ENCODE measurements at regions not wholly inside any gene's neighbourhood (a gene's known extent, or its start where the extent isn't known, plus 50 kb on each side); places are given as distances from the start of the nearest gene placed in this dataset.

DNA sequence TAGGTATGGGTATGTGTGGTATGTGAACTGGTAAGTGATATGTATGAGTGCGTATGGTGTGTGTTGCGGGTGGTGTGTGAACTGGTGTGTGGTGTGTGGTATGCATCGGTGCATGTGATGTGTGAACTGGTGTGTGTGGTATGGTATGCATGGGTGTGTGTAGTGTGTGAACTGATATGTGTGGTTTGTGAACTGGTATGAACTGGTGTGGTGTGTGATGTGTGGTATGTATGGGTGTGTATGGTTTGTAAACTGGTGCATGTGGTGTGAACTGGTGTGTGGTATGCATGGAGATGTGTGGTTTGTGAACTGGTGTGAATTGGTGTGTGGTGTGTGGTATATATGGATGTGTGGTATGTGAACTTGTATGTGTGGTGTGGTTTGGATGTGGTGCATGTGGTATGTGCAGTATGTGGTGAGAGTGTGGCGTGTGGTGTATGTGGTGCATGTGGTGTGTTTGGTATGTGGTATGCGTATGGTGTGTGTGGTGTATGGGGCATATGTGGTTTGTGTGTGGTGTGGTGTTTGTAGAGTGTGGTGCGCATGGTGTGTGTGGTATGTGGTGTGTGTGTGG is 208.9 kb upstream of the TNP1 start:
- no peak for DNase-seq

DNA sequence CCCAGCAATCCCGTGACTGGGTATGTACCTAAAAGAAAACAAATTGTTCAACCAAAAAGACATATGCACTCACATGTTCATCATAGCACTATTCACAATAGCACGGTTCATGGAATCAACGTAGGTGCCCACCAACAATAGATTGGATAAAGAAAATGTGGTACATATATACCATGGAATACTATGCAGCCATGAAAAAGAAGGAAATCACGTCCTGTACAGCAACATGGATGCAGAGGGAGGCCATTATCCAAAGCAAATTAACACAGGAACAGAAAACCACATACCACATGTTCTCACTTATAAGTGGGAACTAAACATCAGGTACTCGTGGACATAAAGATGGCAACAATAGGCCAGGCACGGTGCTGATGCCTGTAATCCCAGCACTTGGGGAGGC is 207.9 kb upstream of the TNP1 start:
- DNase-seq = no peak

DNA sequence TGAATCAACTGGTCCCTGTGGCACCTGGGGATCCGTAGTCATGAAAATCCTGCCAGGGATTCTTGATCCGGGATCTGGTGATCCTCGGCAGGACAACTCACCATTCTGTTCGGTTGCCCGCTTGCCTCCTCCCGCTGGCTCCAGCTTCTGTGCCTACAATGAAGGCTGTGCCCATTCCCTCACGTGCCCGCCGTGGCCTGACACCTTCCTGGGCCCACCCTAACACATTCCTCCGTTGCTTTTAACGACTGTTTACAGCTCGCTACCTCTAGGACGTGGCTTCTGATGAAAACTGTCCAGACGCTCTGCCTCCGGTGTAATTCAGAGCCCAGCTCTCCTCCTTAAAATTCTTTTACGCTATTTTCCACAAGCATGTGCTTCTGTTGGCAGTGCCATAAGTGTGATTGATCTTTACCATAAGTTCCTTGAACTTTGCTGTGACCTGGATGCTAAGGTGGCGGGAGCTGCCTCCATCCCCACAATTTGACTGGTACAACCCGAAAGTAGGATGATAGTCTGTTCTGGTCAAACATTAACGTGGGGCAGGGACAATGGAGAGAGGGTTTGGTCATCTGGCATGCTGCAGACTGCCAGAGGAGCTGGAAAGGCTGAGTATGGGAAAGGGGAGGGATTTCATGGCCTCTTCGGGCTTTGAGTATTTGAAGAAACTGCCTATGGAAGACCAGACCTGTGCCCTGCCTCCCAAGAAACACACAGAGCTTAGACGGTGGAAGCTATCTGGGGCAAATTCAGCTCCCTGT is 206.8 kb upstream of the TNP1 start:
- no peak for DNase-seq

DNA sequence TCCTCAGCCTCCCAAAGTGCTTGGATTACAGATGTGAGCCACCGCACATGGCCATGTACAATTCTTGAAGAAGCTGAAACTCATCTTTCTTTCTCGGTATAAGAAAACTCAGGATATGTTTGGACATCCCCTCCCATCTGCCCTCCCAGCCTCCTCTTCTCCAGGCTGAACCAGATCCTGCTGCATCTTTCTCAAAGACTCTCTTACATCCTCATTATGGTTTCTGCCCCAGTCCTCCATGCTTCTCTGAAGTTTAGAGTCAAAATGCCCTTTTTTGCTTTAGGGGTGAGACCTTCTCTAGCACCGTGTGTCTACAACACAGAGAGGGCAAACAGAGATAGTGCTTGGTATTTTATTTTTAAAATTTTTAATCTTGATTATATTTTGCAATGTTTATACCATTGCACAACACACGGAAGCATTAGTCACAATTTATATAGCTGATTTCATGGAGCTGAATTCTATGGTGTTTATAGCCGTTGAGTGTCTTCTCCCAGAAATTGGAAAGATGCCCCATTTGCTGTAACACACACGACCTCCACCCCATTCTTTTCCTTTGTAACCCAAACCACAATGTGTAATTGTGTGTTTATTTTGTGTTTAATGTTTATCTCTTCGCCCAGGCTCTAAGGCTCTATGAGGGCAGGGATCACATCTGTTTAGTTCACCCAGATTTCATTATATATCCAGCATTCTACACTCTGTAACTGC is 206.0 kb upstream of the TNP1 start:
- no peak for DNase-seq

DNA sequence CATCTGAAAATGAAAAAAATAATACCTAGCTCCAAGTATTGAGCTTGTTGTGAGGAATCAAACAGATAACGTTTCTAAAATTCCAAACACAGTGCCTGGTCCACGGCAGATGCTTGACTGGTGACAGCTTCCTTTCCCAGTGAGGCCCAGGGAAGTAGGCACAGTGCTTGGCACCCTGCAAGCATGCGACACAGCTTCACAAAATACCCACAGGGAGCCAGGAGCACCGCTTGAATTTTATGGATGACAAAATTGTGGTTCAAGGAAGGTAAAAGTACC is 205.1 kb upstream of the TNP1 start:
- DNase-seq = no peak

DNA sequence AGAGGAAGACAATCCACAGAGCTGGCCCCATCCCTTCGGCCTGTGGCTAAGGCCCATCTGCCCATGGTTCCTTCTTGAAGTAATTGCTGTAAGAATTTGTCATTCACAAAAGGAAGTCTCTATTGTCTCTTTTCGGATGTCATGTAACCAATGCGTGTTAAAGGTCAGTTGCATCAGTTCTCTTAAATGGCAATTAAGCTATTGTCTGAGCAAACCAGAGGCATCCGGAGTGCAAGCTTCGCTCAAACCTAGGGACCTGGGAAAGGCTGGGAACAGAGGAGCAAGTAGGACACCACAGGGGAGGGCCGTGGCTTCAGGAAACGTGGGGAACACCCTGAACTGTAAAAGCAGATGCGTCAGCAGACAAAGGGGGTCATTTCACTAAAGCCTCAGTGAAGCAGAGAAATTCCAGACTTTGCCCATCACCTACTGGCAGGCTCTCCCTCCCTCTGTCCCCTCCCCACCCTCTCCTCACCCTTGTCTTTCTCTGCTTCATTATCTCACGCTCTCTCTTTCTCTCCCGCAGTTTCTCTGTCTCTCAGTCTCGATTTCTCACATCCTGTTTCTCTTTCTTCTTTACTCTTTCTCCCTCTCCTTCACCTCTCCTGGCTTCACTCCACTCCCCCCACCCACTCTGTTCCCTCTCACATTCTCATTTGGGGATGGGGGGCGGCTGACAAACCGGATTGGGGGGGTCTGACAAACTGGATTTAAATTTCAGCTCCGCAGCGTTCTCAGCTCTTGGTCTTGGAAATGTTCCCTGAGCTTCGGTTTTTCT is 204.6 kb upstream of the TNP1 start:
- DNase-seq = no peak

DNA sequence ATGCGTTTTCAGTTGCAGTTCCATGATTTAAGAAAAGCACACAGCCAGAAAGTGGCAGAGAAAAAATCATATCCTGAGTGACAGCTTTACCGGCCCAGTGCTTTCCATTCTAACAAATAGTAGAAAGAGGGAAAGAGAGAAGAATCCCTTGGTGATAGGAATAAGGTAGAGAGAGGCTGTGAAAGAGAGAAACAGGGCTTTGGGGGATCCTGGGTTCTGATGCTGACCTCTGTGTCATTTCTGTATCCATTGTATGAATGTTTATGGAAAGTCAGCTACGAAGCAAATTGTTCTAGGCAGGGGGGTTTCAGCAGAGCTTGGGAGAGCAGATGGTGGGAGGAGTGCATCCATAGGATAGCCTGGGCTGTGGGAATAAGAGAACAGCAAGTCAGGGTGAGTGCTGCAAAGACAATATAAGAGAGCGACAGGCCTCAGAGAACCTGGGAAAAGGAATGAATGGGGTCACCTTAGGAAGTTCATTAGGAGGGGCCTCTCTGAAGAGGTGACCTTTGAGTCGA is 203.4 kb upstream of the TNP1 start:
- no peak for DNase-seq

DNA sequence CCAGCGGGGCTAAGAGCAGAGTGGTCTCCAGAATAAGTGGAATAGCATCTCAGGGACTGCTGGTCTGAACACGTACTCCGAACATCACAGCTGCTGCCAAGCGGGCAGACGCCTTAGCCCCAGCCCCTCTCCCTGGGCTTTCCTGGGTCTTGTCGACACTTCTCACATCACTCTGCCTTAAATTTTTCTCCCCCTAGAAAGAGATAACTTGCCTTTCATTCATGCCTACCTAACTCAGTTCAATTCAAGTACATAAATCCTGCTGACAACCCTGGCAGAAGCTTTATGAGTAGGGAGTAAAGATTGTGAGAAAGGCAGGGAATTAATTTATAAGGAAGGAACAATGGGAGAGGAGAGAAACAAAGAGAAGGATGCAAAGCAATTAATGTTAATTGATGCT is 202.9 kb upstream of the TNP1 start:
- no peak for DNase-seq

DNA sequence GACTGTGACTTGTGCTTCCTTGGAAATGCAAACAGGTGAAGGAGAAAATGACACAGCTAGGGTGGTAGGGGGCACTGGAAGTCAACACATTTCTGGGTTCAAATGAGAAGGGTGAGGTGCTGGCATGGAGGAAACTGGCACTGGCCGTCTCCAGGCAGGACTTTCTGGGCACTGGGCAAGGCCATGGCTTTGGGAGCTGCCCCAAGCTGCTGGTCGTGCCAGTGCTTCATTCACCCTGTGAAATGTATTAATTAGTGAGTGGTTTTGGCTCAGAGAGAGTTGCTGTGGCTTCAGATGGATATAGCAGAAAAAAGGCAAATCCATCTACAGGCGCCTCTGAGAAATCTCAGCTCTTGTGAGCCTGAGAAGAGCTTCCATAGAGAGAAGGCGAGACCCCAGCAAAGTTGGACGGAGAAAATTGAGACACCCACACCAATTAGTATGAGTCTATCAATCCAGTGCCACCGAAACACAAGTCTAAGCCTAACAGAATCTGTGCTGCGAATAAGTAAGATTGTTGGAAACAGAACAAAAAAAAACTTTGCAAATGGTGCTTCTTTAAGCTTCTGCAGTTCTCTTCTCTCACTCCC is 202.1 kb upstream of the TNP1 start:
- DNase-seq = no peak

DNA sequence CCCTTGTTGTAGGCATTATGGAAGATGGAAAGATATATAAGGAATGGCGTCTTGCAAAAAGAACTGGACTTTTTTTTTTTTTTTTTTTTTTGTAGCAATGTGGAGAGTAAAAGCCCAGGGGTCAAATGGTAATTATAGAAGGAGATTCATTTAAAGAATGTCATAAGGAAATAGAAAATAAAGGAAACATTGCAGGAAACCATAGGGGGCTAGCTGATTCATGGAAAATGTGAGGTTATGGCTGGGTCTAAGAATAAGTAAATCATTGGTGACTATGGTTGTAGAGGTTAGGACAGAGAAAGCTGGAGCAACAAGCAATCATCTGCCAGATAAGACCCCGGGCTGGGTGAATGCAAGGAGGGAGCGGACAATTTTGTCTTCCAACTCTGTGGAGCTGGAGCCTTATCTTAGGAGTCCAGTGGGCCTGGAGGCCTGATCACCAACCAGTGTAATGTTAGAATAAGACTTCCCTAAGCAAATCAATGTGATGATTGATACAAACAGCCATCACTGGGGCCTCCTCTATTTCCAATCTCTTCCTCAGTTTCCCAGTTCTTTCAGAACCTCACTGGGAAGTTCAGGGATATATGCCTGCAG is 201.2 kb upstream of the TNP1 start:
- no peak for DNase-seq

DNA sequence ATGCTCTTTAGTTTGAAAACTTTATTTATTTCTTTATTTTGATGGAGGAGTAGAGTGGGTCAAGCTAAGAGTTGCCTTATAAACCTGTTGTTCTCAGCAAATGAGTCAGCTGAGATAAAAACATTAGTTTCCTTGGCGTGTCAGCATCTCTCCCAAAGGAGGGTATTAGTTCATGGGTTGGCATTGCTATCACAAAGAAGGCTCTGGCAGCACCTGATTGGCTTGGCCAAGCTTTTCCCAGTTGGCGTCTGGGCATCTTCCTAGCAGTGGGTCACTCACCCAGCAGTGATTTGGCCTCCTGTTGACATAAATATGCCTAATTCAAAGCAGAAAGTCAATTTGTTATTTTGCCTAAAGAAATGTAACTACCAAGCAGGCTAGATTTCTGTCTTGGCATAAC is 200.7 kb upstream of the TNP1 start:
- no peak for DNase-seq

DNA sequence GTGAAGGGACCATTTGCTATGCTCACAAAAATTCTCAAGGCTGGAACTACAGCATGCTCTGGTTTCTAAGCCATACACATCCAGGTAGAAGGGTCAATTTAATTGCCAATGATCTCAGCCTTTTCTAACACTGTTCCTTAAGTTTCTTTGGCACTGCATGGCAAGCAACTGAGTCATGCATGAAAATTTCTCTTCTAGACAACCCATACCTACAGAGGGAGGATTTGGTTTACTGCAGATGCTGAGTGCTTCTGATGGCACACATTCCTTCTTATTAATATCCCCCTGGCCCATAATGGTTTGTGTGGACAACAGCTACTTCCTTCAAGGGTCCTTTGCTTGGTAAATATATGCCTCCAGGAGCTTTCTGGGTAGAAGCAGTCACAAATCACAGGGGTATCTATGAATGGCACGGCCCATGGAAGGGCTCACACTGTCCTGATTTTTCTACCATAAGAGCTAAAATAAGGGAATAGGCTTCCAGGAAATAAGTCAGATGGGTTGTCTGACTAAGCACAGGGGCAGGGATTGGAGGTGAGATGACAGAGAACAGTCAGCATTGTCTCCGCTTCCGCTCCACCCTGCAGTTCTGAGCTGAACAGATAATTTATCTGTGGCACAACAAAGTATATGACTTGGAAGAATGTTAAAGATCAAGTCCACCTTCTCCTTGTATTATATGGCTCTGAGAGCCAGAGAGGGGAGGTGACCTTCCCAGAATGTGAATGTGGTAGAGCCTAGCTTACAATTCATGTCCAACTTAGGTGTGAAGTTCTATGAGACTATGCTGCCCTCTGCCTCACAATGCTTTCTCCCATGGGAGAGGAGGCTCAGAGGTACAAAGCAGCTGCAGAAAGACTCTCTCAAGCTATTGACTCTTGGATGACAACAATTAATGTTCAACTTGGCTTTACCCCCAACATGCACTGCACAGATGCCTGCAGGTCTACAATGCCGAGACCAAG is 199.2 kb upstream of the TNP1 start:
- no peak for DNase-seq

DNA sequence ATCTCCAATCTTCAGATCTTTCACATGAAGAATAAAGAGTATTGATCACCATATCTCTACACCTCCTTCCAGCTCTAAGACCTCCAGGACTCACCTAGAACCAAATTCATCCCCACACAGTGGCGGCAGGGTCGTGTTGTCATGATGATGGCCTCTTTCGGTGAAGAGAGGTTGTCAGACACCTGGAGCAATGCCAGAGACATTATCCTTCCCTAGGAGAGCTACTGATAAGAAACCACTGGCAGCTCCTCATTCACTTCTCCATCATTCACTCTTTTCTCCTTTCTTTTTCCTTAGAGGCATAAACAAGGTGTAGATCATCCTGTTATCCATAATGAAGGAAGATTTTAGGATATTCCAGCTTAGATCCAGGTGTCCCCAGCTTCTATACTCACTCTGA is 197.9 kb upstream of the TNP1 start:
- DNase-seq = no peak

DNA sequence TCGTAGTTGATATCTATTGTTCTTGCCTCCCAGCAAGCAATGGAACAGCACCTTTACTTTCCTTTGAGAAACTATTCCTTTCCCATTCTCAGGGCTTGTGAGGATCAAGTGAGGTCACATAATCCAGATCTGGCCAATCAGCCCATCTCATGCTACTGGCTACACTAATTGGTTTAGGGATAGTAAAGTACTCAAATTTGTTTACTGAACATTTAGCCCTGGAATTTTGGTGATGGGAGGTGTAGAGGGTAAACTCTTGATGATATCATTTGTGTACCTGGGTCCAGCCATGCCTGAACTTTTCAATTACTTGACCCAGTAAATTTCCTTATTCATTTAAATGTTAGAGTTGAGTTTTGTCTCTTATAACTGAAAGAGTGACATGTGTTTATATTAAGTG is 195.8 kb upstream of the TNP1 start:
- peak; percentile 34 for DNase-seq

DNA sequence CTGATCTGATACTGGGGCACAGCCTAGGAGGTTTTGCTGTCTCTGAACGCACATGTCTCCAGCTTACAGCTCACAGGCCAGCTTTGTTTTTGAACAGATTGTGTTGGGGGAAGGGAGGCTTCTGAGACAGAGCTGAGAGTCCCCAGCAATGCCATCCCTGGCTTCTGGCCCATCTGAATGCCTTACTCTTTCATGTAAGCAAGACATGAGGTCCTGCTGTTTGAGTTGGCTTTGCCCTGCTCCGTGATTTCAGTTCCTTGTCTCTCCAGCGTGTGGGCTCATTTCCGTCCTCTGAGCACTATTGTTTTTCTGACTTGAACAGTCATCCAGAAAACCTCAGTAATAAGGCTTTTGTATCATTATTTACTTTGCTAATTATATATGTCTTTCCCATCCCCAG is 194.9 kb upstream of the TNP1 start:
- DNase-seq = no peak

DNA sequence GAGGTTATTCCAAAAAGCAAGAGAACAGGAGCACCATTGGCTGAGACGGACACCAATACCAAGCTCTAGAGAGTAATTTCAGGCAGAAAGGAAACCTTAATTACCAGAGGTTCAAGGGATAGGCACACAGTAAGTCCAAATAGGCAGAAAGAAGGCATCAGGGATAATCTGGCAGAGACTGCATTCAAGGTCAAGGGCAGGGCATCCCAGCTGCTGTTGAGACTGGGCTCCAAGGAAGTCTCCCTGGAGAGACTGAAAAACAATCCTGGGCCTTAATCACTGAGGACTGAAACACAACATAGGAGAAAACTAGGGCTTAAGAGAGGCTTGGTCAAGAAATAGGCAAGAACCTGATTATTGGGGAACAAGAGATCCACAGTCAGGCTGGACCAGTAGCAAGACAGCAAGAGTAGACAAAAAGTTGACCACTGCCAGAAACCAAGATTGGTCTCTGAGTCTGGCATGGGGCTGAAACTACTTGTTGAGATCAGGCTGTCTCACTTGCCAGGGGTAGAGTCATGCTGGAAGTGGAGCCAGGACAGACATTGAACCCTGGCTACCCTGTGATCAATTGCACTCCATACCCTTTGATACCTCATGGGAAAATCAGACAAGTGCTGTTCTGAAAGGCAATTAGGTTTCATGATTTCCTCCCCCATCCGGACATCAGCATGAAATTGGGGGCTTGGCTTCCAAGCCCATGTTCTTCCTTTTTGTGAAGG is 193.2 kb upstream of the TNP1 start:
- no peak for DNase-seq

DNA sequence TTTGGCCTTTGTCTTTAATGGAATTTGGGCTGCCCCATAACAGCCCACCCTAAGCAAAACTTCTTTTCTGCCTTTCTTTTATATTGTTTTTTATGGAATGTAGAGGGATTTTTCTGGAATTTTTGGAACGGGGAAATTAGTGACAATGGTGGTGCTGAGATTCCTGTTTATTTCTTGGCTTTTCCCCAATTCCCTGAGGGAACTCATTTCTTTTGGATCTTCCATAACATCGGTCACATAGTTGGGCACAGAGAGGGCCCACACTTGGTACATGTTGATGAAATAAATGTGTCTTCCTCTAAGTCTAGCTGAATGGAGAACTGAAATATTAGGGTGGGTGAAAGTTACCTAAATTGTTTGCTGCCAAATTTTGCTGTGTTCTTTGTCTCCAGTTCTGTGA is 191.6 kb upstream of the TNP1 start:
- DNase-seq = no peak

DNA sequence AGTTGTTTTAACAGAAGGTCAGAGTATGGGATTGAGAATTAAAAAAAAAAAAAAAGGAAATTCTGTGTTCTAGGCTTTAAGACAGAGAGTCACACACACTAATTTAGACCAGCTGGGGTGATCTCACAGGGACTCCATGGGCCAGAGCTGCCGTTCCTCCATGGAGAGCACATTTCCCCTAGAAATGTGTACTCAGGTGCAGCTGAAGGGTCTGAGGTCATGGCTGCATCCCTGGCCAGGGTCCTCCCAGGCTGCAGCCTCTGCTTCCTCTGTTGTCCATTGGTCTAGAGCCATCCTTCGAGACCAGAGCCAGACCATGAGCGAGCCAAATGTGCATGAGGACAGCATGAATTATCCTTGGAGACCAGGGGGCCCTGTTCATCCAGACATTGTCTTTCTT is 190.1 kb upstream of the TNP1 start:
- peak; percentile 36 for DNase-seq

DNA sequence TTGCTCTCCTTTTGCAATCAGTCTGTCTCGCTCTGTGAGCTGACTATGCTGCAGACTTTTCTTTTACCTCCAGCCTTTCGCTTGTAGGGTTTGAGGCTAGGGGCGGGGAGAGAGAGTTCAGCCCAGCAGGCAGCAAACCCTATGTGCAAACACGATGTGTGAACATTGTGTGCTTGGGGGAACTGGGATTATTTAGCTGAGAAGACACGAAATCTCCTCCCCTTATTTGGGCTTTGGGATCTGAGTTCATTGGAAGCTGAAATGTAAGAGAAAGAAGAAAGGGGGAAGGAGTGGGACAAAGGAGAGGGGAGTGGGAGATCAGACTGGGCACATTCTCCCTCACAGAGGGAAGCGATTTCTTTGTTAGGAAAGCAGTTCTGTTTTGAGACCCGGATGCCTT is 189.6 kb upstream of the TNP1 start:
- no peak for DNase-seq

DNA sequence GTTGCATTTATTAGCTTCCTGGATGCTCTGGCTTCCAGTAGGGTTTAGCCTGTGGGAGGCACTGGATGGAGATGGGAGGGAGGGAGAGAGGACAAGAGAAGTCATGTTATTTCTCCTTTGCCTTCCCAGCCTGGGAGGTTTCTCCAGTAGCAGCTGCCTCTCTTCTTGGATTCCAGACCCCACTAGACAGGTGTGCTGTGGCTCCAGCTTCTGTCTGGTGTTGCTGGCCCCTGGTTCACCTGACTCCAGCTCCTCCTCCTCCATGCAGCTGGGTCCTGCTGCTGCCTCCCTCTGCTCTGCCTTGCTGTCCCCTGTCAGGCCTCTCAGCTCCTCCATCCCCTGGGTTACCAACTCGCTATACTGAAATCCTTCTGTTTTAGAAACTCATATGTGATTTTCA is 188.9 kb upstream of the TNP1 start:
- DNase-seq = no peak

DNA sequence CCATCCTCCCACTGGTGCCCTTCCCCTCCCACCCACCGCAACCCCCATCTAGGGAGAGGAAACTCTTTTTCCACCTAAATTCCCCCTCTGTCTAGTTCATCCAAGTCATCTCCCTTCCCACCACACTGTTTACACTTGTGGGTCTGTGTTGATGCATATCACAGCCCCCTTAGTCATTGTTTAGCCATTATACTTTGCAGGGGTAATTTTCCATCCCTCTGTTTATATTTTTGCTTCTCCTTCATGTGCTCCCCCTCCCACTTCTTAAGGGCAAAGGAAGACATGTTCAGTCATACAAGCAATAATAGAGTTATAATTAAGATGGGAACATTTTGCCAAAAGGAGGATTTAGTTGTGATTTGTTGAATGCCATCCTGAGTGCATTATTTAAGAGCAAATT is 187.8 kb upstream of the TNP1 start:
- no peak for DNase-seq

All from NCI-H774 (cell line).